NCI-H526 treated with DMSO at 0.1 percent for 48 hours (cell line): ENCODE measurements at regions not wholly inside any gene's neighbourhood (a gene's known extent, or its start where the extent isn't known, plus 50 kb on each side); places are given as distances from the start of the nearest gene placed in this dataset.
"Not testable (repeated sequence)": the region's sequence is repeated elsewhere in the genome, so short reads cannot be mapped to it uniquely, and the experiment has no call there.

Experiments
- DNase-seq: peaks from one replicate; lab custom pipeline; 2025; lab: John Stamatoyannopoulos, UW

- no peak for DNase-seq
Observed at GRCh38 chr12:114815026-114815795, 131.2 kb upstream of the TBX3 start.

GRCh38 chr12:114812858-114813761 lies 129.1 kb upstream of the TBX3 start:
- DNase-seq: peak; percentile 93

DNA sequence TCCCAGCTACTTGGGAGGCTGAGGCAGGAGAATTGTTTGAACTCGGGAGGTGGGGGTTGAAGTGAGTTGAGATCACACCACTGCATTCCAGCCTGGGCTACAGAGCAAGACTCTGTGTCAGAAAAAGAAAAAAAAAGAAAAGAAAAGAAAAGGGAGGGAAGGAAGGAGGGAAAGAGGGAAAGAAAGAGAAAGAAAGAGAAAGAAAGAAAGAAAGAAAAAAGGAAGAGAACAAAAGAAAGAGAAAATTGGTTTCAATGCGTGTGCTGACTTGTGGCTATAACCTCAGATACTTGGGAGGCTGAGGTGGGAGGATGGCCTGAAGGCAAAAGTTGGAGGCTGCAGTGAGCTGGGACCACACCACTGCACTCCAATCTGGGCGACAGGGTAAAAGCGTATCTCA lies 128.4 kb upstream of the TBX3 start:
- no peak for DNase-seq

DNA sequence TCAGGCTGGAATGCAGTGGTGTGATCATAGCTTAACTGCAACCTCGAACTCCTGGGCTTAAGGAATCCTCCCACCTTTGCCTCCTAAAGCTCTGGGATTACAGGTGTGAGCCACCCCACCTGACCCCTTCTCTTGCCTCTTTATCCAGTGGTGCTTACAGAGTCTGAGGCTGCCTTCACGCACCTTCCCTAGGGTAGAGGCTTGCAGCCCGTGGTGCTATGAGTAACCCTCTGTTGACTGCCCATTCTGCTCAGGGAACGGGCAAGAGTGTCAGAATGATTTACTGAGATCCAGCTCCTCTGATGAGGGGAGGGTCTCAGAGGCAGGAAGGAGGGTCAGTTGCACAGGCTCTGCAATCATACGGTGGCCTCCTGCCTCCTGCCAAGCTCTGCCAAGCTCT lies 125.1 kb upstream of the TBX3 start:
- peak; percentile 98 for DNase-seq

DNA sequence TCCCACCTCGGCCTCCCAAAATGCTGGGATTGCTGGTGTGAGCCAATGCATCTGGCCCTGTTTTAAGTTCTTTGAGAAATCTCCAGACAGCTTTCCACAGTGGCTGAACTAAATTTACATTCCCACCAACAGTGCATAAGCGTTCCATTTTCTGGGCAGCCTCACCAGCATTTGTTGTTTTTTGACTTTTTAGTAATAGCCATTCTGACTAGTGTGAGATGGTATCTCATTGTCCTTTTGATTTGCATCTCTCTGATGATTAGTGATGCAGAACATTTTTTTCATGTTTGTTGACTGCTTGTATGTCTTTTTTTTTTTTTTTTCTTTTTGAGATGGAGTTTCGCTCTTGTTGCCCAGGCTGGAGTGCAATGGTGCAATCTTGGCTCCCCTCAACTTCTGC lies 117.4 kb upstream of the TBX3 start:
- not testable (repeated sequence) for DNase-seq

DNA sequence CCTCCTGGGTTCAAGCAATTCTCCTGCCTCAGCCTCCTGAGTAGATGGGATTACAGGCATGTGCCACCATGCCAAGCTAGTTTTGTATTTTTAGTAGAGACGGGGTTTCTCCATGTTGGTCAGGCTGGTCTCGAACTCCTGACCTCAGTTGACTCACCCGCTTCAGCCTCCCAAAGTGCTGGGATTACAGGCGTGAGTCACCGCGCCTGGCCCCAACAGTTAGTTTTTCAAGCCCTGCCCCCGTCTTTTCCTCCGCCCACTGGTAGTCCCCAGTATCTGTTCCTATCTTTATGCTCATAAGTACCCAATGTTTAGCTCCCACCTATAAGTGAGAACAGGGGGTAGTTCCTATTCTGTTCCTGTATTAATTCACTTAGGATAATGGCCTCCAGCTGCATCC lies 116.6 kb upstream of the TBX3 start:
- not testable (repeated sequence) for DNase-seq

DNA sequence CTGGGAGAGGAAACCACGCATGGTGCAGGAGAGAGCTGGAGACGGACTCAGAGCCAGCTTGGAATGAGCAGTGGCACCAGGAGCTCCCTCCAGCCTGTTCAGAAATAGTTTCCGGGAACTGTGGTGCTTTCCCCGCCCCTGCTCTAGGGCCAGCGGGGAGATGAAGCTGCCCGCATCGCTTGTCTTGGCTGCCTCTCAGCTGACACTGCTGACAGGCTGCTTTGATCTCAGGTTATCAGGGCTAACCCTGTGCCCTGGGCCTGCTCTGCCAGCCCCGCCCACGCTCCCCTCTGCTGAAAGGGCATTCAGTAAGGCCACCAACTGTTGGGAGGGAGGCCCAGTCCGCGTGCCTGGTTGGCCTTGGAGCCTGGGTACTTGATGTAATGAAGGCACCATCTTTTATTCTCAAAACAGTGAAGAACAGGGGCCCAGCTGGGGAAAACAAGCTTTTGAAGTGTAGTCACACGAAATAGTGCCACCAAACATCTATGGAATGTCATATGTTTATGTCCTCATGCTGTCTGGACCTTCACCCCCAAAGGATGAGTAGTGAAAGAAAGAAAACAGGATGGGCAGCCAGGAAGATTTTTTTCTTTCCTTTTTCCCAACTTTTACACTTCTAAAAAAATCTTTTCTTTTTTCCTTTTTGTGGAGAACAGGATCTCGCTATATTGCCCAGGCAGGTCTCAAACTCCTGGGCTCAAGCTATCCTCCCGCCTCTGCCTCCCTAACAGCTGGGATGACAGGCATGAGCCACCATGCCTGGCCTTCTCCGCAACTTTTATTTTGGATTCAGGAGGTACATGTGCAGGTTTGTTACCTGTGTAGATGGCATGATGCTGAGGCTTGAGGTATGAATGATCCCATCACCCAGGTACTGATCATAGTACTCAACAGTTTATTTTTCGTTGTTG lies 115.9 kb upstream of the TBX3 start:
- no peak for DNase-seq

- DNase-seq: no peak
Observed at GRCh38 chr12:114794049-114794558, 110.1 kb upstream of the TBX3 start.

DNA sequence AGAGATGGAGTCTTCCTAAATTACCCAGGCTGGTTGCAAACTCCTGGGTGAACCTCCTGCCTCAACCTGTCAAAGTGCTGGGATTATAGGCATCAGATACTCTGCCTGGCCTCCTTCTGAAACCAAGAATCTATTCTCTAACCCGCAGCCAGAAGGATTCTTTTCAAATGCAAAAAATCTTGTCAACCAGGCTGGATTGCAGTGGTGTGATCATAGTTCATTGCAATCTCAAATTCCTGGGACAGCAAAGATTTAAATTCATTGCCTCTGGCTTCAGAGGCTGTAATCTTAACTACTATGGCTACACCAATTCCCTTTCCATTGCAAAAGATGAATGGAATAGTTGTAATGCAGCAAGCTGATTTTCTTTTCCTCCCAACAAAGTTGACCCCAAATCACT lies 106.3 kb upstream of the TBX3 start:
- DNase-seq: no peak

- DNase-seq: no peak
Observed at GRCh38 chr12:114789821-114790220, 105.8 kb upstream of the TBX3 start.

DNA sequence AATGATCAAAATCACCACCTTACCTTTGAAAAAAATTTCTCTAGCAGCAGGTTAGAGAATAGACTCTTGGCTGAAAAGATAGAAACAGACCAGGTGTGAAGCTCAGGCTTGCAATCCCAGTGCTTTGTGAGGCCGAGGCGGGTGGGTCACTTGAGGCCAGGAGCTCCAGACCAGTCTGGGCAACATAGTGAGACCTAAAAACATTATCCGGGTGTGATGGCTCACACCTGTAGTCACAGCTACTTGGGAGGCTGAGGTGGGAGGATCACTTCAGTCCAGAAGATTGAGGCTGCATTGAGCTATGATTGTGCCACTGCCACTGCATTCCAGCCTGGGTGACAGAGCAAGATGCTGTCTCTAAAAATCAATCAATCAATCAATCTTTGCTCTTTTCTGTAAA lies 105.3 kb upstream of the TBX3 start:
- DNase-seq: no peak

DNA sequence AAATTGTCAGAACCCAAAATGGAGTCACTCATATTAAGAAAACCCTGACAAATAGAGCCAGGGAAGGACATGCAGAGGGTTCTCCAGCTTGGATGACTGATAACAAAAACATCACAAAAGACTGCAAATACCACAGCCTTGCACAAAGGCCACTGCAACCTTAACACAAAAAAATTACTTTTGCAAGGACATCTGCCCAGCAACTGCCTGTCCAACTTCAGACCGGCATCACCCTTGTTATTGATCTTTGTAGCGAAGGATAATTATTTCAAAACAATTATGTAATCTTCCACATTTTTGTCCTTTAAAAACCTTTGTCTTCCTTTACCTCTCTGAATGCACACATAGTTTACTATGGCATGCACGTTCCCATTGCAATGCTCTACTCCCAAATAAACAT lies 100.6 kb upstream of the TBX3 start:
- DNase-seq: no peak

- no peak for DNase-seq
Observed at GRCh38 chr12:114783089-114783618, 99.2 kb upstream of the TBX3 start.

- no peak for DNase-seq
Observed at GRCh38 chr12:114780746-114781399, 96.9 kb upstream of the TBX3 start.

DNA sequence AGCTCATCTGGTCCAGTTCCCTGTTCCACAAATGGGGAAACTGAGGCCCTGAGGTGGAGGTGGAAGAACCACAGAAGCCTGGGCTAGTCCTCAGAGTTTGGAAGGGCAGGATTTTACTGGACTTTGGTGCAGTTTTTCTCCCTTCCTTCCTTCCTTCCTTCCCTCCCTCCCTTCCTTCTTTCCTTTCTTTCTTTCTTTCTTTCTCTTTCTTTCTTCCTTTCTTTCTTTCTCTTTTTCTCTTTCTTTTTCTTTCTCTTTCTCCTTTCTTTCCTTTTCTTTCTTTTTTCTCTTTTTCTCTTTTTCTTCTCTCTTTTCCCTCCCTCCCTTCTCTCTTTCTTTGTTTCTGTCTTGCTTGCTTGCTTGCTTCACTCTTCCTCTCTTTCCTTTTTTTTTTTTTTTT lies 95.7 kb upstream of the TBX3 start:
- DNase-seq: no peak

- DNase-seq: no peak
Observed at GRCh38 chr12:114779186-114779585, 95.2 kb upstream of the TBX3 start.

- DNase-seq: no peak
Observed at GRCh38 chr12:114776731-114777442, 92.9 kb upstream of the TBX3 start.

- no peak for DNase-seq
Observed at GRCh38 chr12:114774699-114775098, 90.7 kb upstream of the TBX3 start.

DNA sequence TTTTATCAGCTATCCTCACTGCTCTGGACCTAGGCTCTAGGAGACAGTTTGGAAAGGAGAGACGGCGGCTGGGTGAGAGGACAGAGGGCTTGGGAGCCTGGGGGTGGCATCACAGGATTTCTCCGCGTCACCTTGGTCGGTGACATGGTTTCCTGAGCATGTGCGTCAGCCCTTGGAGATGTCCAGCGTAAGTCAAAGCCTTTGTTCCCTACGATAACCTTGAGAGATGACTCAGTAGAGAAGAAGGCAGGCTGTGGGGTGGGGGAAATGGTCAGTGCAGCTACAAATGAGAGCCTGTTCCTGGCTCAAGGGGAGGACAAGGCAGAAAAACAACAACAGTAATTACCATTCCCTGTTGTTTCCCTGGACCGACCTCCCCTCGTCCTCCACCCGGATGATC lies 90.2 kb upstream of the TBX3 start:
- no peak for DNase-seq

- DNase-seq: peak; percentile 8
Observed at GRCh38 chr12:114770323-114770722, 86.3 kb upstream of the TBX3 start.

GRCh38 chr12:114769634-114770033 lies 85.7 kb upstream of the TBX3 start:
- no peak for DNase-seq
